OCI-M2 (cell line): ENCODE measurements at regions not wholly inside any gene's neighbourhood (a gene's known extent, or its start where the extent isn't known, plus 50 kb on each side); places are given as distances from the start of the nearest gene placed in this dataset.
"Not testable (repeated sequence)": the region's sequence is repeated elsewhere in the genome, so short reads cannot be mapped to it uniquely, and the experiment has no call there.

Experiments used
- DNase-seq: peaks from one replicate; lab custom pipeline; 2025; ENCODE audit not compliant: unreplicated experiment; lab: John Stamatoyannopoulos, UW

GRCh38 chr3:182651461-182651860 is 141.8 kb upstream of the ATP11B start:
- no peak for DNase-seq

DNA sequence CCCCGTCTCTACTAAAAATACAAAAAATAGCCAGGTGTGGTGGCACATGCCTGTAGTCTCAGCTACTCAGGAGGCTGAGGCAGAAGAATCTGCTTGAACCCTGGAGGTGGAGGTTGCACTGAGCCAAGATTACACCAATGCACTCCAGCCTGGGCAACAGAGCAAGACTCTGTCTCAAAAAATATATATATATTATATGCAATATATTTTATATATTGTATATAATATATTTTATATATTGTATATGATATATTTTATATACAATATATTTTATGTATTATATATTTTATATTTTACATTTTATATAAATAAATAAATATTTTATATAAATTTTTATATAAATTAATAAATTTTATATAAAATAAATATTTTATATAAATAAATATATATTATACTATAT is 140.2 kb upstream of the ATP11B start:
- DNase-seq: not testable (repeated sequence)

DNA sequence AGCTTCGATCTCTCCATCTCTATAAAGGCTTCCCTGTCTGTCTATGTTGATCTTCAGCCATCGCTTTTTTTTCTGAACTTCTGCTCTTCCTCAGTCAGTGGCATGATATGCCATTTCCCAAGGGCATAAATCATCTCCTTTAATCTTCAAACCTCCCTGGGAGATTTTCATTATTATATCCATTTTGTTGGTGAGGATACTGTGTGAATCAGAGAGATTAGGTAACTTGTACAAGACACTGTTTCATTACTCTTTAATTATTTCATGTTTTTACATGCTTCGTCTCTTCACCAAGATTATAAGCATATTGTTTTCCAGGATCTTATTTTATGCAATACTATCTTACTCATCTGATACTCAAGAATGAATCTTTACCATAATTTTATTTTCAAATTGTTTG is 124.8 kb upstream of the ATP11B start:
- no peak for DNase-seq

- no peak for DNase-seq
These were observed 124.3 kb upstream of the ATP11B start for GRCh38 chr3:182668974-182669373.

DNA sequence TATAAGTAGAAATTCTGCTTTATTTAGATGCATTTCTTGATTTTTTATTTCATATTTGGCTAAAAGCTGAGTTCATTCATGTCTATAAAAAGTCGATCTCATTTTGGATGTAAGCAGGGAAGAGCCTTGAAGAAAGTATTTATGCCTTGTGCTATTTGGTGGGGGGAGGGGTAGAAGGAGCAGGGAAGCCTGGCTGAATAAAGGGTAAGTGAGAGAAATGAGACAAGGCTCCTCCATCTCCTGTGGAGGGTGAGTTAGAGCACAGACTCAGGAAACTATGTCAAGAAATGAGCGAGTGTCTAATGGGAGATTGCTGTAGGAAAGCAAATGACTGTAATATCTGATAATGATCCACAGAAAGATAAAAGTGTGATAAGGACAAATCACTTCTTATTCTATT is 121.8 kb upstream of the ATP11B start:
- DNase-seq: no peak

DNA sequence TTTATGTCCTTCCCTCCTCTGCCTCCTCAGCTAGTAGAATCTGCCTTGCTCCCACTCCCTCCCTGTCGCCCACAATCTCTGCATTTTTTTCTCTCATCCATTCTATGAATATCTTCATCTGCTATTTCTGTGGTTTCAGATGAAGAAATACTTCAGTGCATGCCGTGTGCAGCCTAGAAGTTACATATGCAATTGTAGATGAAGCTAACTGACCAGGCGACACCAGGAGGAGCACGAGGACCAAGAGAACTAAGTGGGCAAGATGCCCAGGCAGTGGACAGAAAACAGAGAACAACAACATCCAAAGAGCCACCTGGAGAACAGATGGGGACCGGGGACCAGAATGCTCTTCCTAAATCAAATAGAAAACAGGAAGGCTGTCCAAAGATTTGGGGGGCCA is 121.4 kb upstream of the ATP11B start:
- no peak for DNase-seq

GRCh38 chr3:182673336-182673735 is 120.0 kb upstream of the ATP11B start:
- DNase-seq: no peak

GRCh38 chr3:182682263-182683241 is 110.8 kb upstream of the ATP11B start:
- no peak for DNase-seq

DNA sequence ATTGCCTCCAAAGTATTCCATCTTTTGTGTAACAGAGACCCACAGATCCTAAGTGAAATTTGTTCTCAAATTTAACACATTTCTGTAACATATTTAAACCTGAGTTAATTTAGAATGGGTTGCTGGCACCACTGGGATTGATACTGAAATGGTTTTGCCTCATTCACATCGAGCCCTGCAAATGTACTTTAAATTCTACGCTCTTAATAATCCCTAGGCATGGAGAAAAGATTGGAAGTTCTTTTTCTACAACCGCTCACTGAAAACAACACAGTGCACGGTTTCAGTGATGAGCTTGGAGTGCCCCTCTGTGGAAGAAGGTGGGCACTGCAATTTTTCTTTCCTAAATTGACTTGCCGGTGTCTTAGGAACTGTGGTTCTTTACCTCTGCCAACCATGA is 109.9 kb upstream of the ATP11B start:
- DNase-seq: peak; percentile 69

GRCh38 chr3:182683858-182684257 is 109.4 kb upstream of the ATP11B start:
- no peak for DNase-seq

GRCh38 chr3:182686033-182686886 is 107.0 kb upstream of the ATP11B start:
- no peak for DNase-seq

DNA sequence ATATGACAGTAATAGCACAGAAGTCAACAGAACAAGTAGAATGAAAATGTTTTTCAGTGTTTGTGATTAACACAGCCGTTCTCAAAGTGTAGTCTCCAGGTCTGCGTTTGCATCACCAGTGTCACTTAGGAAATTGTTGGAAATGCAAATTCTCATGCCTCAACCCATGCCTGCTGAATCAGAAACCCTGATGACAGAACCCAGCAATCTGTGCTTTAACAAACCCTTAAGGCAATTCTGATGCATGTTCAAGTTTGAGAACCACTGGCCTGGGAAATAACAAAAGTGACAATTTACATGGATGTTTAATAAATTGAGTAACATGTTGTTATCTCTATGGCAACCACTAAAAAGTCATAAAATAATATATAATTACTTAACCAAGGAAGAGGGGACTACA is 103.1 kb upstream of the ATP11B start:
- no peak for DNase-seq

- DNase-seq: no peak
These were observed 101.3 kb upstream of the ATP11B start for GRCh38 chr3:182692021-182692420.

DNA sequence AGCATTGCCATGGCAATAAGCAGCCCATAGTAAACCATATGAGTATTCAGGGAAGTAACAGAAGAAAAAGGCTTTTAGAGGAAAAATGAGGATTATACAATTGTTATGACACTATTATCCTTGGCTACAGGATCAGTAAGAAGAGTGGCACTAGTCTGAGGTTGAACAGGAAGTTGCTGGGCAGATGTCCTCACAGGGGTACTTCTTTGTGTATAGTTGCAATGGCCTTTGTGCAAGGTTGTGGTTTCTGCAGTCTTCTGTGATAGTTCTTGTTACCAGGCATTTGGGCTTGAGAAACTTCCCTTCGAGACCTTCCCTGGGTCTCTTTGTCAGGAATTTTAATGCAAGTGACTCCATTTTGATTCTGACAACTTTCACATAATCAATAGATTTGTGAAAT is 100.6 kb upstream of the ATP11B start:
- DNase-seq: no peak

DNA sequence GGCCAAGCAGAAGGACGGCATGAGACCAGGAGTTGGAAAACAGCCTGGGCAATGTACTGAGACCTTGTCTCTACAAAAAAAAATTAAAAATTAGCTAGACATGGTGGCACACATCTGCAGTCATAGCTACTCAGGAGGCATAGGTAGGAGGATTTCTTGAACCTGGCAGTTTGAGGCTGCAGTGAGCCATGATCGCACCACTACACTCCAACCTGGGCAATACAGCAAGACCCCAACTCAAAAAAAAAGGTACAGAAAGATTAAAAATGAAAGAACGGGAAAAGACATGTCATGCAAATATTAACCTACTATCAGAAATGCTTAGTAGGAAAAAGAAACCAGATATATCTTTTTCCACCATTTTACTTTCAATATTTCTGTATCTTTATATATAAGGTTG is 99.6 kb upstream of the ATP11B start:
- no peak for DNase-seq

GRCh38 chr3:182696916-182697315 is 96.4 kb upstream of the ATP11B start:
- no peak for DNase-seq

GRCh38 chr3:182697345-182697919 is 95.9 kb upstream of the ATP11B start:
- DNase-seq: no peak

GRCh38 chr3:182698078-182698477 is 95.2 kb upstream of the ATP11B start:
- DNase-seq: no peak

- DNase-seq: no peak
These were observed 93.6 kb upstream of the ATP11B start for GRCh38 chr3:182699550-182700170.

- no peak for DNase-seq
These were observed 91.1 kb upstream of the ATP11B start for GRCh38 chr3:182702216-182702615.

DNA sequence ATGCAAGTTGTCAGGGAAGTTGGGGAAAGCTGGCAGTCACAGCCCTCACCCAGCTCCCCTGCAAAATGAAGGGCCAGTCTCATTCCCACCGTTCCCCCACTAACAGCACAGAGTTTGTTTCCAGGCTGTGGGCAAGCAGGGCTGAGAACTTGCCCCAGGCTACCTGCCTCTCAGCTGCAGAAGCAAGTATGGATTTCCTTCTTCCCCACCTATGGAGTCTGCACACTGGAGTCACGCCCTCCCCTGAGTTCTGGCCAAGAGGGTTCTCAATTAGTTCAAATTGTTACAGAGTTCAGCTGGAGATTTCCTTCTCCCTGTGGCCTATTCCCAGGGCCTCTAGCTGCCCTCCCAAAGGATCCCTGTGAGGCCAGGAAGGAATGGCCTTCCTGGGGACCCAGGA is 90.1 kb upstream of the ATP11B start:
- no peak for DNase-seq
